ENCODE measurements at regions not wholly inside any gene's neighbourhood (a gene's known extent, or its start where the extent isn't known, plus 50 kb on each side); places are given as distances from the start of the nearest gene placed in this dataset.

DNA sequence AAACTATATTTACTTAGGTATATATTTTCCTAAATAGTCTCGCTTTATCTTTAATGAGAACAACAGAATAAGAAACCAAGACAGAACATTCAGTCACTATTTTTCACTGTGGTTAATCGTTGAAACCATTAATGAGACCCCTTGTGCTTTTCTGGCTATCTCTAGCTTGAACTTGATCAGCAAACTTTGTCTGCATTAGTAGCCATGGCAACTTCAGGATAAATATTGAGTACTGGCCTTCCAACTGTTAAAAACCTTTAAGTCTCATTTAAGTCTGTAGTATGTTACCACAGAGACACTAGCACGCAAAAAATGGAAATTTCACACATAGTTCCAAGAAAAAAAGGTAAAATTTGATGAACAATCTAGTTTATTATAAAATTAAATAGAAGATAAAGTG is 946.0 kb downstream of the SLITRK5 start:
- H3K27ac ChIP-seq (replicated peaks) = no peak overlapping the region
- no peak for DNase-seq (ENCODE audit: low read depth in 1 of 2, low spot score in 1 of 2)
- H3K27me3 ChIP-seq (ENCODE audit: insufficient read depth, poor library complexity, severe bottlenecking) = no peaks in the 10 kb centered on the region
- H3K4me3 ChIP-seq (replicated peaks; ENCODE audit: insufficient read depth, low read length) = no peak overlapping the region
- TF ChIP-seq CTCF (IDR thresholded peaks at IDR 0.05; ENCODE audit: insufficient read depth, low read length) (no peak), GABPA (IDR thresholded peaks at IDR 0.05; ENCODE audit: low read depth) (no peak), REST (IDR thresholded peaks at IDR 0.05; ENCODE audit: insufficient replicate concordance, low read depth) (no peak), SPI1 (IDR thresholded peaks at IDR 0.05; ENCODE audit: borderline replicate concordance, low read depth) (no peak), POLR2AphosphoS5 (IDR thresholded peaks at IDR 0.05; ENCODE audit: low read depth) (no peak)

GRCh38 chr13:88622362-88622973 is 951.3 kb downstream of the SLITRK5 start:
- Histone ChIP-seq H3K27ac (replicated peaks) (no peak overlapping the region), H3K27me3 (ENCODE audit: insufficient read depth, poor library complexity, severe bottlenecking) (no peaks in the 10 kb centered on the region), H3K4me3 (replicated peaks; ENCODE audit: insufficient read depth, low read length) (no peak overlapping the region)
- no peak for TF ChIP-seq REST (IDR thresholded peaks at IDR 0.05; ENCODE audit: insufficient replicate concordance, low read depth)
- no peak for TF ChIP-seq GABPA (IDR thresholded peaks at IDR 0.05; ENCODE audit: low read depth)
- TF ChIP-seq POLR2AphosphoS5 (IDR thresholded peaks at IDR 0.05; ENCODE audit: low read depth) = no peak
- TF ChIP-seq SPI1 (IDR thresholded peaks at IDR 0.05; ENCODE audit: borderline replicate concordance, low read depth) = no peak
- TF ChIP-seq CTCF (IDR thresholded peaks at IDR 0.05; ENCODE audit: insufficient read depth, low read length) = no peak
- DNase-seq (ENCODE audit: low read depth in 1 of 2, low spot score in 1 of 2) = no peak

DNA sequence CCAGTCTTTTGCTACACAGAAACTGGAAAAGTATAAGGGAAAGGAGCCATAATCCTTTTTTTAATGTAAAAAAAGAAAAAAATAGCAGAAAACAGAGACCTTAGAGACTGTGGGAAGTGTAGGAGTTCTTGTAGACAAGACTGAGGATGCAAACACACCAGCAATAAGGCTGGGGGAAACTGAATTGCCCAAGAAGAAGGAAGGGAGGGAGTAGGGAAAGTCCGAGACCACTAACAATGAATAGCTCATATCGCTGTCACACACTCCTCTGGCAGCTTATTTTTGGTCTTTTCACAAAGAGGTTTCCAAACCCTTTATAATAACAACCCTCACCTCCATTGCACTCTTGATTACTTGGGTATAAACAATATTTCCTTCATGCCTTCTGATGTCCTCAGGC is 952.0 kb downstream of the SLITRK5 start:
- H3K27ac ChIP-seq (replicated peaks) = no peak overlapping the region
- H3K4me3 ChIP-seq (replicated peaks; ENCODE audit: insufficient read depth, low read length) = no peak overlapping the region
- H3K27me3 ChIP-seq (ENCODE audit: insufficient read depth, poor library complexity, severe bottlenecking) = no peaks in the 10 kb centered on the region
- TF ChIP-seq POLR2AphosphoS5 (IDR thresholded peaks at IDR 0.05; ENCODE audit: low read depth) (no peak), CTCF (IDR thresholded peaks at IDR 0.05; ENCODE audit: insufficient read depth, low read length) (no peak), GABPA (IDR thresholded peaks at IDR 0.05; ENCODE audit: low read depth) (no peak), SPI1 (IDR thresholded peaks at IDR 0.05; ENCODE audit: borderline replicate concordance, low read depth) (no peak), REST (IDR thresholded peaks at IDR 0.05; ENCODE audit: insufficient replicate concordance, low read depth) (no peak)
- DNase-seq (ENCODE audit: low read depth in 1 of 2, low spot score in 1 of 2) = no peak
